GM18909 (cell line): ENCODE measurements at regions not wholly inside any gene's neighbourhood (a gene's known extent, or its start where the extent isn't known, plus 50 kb on each side); places are given as distances from the start of the nearest gene placed in this dataset.

Experiments used
- ATAC-seq: cut with Tn5 transposase; IDR thresholded peaks from one replicate; pipeline ENCODE4 v1.9.1; 2021; ENCODE audit warnings: mild to moderate bottlenecking; ENCODE audit not compliant: unreplicated experiment, poor library complexity

DNA sequence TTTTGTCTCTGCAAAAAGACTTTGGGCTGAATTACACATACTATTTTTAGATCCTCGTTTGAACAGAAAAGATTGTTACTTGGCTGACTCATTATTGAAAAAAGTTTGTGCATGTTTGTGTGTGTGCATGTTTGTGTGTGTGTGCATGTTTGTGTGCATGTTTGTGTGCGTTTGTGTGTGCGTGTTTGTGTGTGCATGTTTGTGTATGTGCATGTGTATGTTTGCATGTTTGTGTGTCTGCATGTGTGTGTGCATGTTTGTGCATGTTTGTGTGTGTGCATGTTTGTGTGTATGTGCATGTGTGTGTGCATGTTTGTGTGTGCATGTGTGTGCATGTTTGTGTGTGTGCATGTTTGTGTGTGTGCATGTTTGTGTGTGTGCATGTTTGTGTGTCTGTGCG, 201.1 kb upstream of the FAT1 start:
- ATAC-seq, result no peak

DNA sequence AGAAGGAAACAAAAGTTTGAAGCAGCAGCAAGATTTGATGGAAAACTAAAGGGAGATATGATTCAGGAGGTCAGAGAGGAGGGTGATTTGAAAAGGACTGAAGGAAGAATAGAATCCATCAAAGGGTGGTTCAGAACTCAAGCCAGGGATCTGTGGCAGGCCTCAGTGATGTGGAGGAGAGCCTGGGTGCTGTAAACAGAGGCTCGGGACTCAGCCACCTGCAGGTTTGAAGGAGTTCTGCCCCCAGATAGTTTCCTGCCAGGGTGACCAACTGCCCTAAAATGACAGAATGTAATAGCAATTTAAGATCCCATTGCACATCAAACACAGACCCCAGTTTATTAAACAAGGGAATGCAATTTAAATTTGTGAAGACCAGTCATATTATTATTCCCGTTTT, 204.0 kb upstream of the FAT1 start:
- no peak for ATAC-seq

DNA sequence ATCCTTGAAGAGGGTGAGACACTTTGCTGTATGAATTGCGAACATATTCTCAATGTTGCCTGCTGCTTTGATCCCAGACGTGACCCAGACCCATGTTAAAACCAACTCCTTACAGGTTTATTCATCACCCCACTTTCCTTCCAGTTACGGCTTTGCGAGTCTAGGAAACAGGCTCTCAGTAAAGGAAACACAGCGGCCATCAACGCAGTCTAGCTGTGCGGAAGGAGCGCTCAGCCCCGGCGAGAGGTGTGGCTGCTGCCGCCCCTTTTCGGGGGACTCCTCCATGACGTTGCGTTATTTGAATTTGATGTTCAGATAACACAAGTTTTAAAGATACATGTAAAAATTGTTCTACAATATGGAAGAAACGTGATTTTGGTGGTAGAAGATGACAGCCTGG, 206.4 kb upstream of the FAT1 start:
- no peak for ATAC-seq

DNA sequence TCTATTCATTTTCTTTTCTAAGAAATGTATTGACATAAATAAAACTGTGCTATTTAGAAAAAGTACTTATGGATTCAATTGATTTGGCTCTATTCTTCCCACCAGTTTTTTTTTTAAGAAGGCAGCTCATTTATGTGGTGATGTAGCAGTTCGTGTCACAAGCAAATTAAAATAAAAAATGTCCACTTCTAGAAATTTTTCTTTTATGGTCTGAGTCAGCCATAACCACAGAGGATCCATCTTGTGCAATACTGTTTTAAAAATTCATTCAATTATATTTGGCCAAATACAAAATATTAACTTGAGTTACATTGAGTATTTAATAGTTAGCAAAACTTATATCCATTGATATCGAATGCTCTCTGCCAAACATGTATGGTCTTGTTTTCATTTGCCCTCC, 207.9 kb upstream of the FAT1 start:
- ATAC-seq, result no peak

DNA sequence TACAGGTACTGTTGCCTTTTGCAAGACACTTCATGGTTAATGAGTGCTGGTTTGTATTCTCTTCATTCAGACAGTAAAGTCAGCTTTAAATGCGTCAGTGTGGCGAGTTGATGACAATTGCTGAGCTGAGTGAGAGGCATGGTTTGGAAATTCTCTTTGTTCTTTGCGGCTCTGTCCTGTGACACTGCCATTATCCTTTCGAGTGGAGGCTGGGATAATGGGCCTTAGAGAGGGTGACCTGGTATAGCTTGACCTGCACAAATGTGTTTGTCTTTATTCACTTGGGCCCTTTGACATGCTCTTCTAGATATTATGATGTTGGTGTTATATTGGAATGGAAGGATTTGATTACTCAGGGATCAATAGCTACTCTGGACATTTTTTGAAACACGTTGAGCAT, 208.5 kb upstream of the FAT1 start:
- no peak for ATAC-seq

DNA sequence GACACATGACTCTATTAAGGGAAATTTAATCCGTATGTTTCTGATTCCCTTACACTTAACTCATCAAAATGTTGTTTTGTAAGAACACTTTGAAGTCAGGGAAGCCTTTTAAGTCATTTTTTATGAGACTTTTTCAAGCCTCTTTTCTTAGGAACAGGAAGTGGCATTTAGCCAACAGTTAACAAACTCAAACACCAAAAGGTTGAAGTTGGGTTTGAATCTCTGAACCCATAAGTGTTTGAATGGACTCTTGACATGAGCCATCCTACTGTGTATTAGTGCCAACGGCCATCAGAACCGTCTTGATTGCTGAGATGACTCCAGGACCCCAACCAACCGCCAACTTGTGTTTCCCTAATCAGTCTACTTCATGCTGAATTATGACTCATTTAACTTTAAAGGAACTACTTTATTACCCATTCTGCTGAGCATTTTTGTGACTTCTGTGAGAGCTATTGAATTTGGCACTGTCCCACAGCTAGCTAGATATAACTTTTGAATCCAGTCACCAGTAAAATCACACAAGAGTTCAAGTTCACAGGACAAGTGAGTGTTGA, 209.1 kb upstream of the FAT1 start:
- no peak for ATAC-seq

DNA sequence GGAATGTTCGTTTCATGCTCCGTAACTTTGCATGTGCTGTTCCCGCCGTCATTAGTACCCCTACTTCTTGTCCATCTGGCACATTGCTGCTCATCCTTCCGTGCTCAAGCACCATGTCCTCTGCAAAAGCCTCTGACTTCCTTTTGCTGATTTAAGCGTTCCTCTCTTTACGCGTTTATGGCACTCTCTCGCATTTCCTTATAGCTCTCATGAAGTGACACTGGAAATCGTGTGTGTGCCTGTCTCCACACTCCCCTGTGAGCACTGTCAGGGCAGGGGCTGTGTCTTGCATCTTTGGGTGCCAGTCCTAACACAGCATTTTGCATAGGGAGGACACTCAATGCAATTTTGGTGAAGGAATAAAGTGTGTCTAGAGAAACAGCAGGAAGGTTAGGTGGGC, 210.6 kb upstream of the FAT1 start:
- no peak for ATAC-seq

DNA sequence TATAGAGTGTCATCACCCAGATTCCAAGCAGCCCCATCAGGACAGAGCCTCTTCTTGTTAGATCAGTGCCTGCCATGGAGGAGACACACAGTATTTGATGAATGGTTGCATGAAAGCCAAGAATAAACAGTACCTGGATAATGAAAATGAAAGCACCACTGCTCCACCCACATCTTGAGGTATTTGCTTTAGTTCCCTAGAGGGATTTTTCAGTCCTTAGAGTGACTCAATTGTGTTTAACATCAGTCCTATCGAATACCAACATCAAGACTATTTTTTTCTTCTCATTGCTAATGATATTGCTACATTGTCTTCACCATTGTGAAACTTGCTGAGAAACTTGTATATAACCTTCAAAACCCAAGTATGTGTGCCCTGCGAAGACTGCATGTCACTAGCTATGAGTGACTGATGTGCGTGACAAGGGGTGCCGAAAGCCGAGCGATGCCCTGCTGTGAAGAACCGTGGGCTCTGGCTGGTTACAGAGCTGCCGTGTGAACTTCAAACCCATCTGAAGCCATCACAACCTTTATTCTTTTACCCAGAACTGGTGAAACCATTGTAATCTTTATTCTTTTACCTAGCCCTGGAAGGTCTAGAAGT, 211.3 kb upstream of the FAT1 start:
- no peak for ATAC-seq

DNA sequence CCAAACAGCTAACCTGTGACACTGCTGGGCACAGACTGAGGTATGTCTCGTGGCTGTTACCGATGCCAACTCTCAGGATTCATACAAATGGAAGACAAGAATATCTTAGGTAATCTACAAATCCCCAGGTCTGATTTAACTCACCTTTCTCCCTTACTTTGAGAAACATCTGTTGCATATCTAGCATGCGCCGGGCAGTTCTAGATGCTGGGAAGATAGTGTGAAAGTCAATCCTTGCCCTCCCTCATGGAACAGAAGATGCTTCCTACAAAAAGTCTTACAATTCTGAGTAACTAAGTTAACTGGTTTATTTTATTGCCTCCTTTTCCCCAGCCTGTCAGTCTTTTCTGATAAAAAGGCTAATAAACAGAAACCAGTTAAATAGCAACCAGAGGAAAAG, 212.2 kb upstream of the FAT1 start:
- ATAC-seq, result no peak

DNA sequence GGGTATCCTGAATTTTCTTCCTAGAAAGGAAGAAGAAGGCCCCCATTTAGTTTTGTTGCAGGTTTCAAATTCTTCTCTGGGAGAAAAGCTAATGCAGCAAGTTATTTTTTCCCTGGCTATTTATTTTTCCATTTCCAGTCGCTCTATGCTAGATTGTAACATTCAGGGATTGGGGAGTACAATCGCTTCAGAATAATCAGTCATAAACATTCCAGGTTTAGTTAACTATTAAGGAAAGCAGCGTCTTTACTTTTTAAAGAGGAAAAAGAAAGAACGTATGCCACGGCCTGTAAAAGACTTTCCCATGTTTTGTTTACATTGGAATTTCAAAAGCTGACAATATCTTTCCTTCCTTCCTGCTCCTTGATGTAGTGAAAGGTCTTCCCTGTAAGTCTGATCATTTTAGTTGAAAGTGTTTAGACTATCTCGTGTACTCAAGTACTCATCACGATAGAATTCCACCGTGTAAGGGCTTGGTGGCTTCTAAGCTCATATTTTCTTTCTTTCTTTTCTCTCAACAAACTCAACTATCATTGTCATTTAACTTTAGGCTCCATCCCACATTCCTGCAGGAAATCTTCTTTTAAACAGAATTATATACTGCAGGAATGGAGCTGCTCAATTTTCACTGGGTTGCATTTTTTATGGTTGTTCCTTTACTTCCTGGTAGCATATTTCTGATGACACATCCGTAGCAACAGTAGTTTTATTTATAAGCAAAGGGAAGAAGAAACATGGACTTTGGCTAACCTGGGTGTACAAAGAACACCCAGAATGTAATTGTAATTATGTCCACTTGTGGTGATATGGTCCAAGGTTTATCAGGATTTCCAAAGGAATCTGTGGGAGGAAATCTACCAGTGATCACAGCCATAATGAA, 213.1 kb upstream of the FAT1 start:
- ATAC-seq, result no peak

DNA sequence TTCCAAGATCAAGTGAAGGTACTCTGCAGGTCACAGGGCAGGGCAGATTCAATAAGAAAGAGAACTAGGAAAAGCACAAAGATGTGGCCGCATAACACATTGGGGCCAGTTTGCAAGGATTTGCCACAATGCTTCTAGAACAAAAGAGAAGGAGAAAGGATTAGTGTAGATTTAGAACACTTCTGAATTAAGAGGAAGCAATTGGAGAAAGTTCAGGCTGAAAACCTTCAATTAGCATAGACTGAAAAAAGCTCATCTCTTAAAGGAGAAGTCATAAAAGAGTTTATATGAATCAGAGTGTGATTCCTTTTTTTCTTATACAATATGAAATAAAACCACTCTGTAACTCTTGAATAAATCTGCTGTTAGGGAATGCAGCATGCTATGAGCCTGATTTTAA, 215.6 kb upstream of the FAT1 start:
- ATAC-seq, result no peak

DNA sequence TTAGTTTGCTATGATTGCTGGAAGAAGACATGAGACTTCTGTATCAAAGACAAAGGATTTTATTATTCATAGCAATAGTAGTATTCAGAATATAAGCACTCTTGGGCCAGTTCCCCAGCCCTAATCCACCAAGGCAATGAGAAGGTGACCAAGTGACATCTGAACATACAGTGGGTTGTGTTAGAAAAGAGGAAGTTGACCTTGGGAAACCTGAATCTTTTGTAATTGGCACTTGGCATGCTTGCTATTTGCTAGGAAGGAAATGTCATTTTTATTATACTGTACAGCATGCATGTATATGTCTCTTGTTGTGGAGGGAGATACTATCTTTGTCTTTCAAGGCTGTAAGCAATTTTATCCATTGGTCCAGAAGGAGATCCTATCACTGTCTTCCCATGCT, 216.1 kb upstream of the FAT1 start:
- no peak for ATAC-seq

DNA sequence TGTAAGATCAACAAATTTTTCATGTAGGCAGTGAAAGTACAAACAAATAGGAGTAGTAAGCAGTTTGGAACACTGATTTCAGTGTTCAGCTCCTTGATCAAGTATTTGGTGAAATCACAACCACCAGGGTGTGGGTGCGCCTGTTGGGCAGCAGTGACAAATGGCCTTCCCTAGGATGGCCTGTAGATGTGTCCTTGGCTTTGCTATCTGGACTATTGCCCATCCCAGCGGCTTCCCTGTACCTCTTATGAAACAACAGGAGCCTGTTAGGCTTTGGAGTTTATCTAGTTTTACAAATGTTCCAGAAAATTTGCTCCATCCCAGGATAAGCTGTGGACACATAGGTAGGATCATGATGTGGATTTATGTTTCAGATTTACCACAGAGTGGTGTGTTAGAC, 216.8 kb upstream of the FAT1 start:
- ATAC-seq, result no peak

DNA sequence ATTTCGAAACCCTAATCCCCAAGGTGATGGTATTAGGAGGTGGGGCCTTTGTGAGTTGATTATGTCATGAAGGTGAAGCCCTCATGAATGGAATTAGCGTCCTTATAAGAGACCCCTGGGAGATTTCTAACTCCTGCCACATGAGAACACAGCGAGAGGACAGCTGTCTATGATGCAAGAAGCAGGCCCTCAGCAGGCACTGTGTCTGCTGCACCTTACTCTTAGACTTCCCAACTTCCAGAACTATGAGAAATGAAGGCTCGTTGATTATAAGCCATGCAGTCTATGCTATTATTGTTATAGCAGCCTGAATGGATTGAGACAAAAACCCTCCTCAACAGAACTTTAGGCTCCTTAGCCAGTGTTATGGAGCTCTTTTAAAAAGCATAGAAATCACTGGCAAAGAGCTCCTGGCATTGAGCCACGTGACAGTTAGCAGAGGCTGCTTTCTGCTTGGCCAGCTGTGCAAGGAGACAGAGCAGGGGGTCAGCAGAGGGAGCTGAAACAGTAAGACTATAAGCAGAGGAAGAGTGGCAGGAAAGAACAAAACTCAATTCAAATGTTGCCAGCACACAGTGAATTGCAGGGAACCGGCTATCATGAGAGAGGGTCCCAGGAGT, 219.2 kb upstream of the FAT1 start:
- ATAC-seq, result no peak

DNA sequence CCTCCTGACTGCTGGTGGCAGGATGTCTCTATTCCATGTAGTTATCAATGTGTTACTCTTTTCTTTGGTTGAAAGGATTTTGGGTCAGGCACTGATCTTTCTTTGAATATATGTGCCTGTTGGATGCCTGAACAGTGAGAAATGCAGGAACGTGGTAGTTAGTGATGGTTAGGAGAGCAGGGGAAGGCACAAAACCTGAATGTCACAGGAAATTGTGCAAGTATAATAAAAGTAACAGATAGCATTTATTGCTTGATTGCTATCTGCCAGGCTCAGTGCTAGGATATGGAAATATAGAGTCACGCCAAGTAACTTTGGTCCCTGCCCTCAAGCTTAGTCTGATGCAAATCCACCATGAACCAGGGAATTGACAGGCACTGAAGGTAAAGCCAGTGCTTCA, 219.8 kb upstream of the FAT1 start:
- no peak for ATAC-seq

DNA sequence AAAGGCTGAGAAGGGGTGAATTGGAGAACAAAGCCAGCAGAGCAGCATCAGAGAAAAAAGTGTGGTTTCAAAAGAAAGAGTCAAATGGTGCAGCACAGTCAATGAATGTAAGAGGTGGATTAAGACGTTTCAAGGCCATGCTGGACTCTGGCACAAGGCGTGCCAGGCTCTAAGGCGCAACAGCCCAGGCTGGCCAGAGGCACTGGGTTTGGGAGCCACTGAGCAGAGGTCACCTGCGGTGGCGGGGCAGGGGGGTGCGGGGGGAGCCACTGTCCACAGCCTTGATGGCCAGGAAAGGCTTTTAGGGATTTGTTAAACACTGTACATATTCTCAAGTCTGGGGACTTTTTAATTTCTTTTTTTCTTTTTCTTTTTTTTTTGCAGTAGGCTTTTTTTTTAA, 222.5 kb upstream of the FAT1 start:
- ATAC-seq, result no peak

DNA sequence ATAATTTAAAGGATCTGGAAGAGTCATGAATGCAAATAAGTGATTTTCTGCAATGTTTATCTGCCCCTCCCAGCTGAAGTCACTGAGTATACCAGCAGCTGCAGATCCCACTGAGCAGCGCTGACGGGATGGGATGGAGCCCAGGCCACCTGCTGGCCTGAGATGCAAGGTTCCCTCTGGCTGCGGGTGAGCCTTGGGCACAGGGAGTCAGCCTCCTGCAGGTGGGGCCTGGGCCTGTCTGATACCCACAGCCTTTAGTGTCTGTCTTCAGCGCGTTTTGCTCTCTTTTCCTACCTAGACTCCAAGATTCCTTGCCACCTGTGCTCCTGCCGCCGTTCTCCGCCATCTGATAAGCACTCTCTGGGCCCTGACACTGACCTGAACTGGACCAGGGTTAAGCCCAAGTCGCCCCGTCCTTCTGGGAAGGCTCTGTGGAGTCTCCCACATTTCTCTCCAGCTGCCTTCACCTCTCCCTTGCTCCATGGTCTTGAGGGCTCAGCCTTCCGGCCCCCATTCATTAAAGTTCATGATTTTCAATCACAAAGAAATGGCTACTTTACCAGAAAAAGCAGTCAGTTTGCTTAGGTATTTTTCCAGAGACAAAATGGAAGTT, 223.1 kb upstream of the FAT1 start:
- no peak for ATAC-seq

DNA sequence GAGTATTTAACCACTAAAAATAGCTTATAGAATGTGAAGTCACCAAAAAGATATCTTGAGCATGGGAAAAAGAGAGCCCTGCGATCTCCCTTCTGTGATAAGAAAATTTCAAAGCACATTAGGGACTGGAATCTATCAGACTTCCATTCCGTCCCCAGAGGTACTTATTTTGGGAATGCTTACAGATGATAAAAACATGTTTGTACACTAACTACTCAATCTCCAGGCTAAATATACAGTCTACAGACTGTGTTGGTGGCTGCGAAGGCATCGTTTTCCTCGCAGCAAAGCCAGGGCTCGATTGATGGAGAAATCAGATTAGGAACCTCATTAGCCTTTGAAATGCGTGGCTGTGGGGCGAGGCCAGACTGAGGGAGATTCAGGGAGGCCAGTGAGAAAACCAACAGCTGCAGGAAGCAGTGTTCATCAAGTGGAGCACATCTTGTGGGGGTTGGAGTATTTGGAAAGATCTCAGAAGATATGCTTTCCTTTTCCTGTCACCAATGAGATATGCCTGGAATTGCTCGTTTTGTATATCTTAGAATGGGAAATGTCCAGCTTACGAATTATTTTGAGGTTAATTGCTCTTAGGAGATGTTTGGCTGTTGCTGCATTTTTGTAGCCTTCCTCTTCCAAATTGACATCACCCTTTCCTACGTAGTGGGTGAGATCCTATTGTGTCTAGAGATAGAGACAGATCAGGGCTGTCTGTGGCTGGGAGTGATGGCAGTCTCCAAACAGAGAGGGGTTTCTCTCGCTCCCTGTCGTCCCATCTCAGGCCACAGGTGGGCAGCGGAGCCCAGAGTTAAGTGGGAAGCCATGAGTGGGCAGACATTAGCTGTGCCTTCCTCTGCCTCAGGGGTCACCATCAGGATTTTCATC, 224.9 kb upstream of the FAT1 start:
- ATAC-seq, result no peak

DNA sequence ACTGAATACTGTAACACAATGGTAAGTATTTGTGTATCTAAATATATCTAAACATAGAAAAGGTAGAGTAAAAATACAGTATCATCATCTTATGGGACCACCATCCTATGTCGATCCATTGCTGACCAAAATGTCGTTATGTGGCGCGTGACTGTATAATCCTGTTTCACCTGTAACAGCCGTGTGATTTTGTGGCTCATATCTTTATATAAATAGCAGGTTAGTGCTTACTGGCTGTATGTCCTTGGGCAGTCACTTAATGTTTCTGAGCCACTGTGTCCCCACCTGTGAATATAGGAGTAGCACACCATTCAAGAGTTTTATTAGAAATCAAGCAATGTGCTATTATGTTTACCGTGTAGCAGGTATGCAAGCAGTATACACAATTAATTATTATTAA, 226.2 kb upstream of the FAT1 start:
- ATAC-seq, result no peak

DNA sequence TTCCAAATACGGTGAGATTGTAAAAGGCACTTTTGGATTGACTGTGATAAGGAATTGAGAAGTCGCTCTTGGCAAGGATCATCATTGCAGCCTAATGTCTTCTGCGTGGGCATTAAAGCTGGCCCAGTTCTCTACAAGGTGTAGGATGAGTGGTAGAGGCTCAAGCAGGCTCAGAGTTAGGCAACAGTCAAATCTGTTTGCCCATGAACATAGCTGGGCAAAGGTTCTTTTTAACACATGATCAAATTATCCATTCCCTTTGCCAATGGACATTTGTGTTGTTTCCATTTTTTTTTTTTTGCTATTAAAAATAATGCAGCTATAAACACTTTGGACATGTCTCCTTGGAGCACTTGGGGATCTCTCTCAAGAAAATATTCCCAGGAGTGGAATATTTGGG, 229.1 kb upstream of the FAT1 start:
- ATAC-seq, result no peak
